NCI-H524 (cell line): ENCODE measurements at regions not wholly inside any gene's neighbourhood (a gene's known extent, or its start where the extent isn't known, plus 50 kb on each side); places are given as distances from the start of the nearest gene placed in this dataset.

Source experiments
- DNase-seq, 2 experiments: peaks; one replicate each; lab custom pipeline; 2025; lab: John Stamatoyannopoulos, UW

DNA sequence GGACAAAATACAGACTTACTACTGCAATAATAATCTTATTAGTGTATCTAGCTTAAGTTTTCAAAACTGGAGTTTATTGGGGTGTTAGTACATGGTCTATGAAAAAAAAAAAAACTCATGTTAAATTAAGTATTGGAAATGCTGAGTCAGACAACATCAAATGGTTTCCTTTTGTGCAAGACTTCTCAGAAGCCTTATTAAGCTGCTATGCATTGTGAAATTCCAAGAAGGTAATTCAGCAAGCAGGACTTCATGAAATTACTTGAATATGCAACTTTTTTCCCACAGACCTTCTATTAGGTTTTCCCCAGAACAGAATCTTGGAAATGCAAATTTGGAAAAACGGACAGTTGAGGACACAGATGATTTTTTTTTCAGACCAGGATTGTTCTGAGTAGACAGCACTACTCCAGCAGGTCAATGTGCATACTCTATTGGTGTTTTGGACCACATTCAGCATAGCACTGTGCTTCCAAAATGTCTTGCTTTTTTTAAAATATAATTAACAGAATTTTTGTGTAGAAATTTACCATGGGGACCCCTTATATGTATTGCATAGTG lies 568.8 kb upstream of the TENM3 start:
- no peak for DNase-seq

DNA sequence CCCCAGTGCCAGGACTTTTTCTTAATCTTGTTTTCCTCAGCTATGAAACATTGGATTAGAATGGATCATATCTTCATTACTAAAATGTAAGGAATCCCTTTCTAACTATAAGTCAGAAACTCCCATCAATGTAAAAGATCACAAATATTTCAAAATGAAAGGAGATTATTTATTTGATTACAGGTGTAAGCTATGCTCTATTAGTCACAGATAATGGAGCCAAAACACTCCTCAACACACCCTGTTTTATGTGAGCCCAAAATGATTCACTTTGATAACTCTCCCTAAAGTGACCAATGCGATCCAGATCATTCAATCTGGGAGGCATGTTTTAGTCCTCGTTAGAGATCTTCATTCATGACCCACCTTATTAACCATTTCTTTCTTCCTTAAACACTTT lies 566.7 kb upstream of the TENM3 start:
- DNase-seq, result no peak

- no peak for DNase-seq
Measured at GRCh38 chr4:181677201-181677600, 566.0 kb upstream of the TENM3 start.

GRCh38 chr4:181677621-181678020 lies 565.6 kb upstream of the TENM3 start:
- DNase-seq, result no peak

GRCh38 chr4:181679754-181680153 lies 563.4 kb upstream of the TENM3 start:
- no peak for DNase-seq

DNA sequence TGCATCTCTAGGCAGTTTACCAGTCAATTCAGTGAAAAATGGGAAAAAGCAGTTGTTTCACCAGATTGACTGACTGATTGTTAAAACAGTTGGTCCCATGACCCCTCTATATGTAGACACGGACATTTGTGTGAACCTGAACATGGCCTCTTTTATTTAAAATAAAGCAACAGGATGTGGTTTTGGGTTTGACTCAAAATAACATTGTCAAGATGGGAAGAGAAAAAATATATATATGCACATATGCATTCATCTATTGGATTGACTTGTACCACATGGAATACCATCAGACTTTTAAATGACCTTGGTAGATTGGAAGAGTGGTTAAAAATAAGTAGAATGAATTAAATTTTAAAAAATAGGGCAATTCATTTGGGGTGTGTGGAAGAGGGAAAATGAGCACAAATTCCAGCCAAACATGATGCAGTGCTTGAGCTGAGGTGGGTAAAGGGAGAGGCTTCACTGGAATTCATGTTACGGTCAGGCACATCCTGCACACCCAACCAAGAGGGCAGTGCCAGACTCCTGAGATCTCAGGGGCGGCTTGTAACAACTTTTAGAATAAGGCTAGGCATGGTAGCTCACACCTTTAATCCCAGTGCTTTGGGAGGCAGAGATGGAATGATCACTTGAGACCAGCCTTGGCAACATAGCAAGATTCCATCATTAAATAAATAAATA lies 560.7 kb upstream of the TENM3 start:
- no peak for DNase-seq

GRCh38 chr4:181684310-181684709 lies 558.9 kb upstream of the TENM3 start:
- no peak for DNase-seq

GRCh38 chr4:181685461-181685860 lies 557.7 kb upstream of the TENM3 start:
- DNase-seq, result no peak

DNA sequence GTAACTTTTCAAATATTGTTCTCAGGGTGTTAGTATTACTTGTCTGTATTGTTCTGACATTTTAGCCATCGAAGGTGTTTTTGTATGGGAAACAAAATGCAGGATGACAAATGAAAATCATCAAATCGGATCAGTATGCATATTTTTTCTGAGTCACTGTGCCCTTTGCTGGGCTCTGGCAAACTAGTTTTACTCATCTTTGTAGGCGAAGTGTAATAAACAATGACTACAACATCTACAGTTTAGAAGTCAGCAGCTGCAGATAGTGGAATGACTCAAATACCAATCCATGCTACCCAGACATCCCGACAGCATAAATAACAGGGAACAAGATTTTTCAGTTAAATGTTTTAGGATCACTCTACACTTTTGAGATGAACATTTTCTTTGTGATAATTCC lies 557.3 kb upstream of the TENM3 start:
- DNase-seq, result no peak

DNA sequence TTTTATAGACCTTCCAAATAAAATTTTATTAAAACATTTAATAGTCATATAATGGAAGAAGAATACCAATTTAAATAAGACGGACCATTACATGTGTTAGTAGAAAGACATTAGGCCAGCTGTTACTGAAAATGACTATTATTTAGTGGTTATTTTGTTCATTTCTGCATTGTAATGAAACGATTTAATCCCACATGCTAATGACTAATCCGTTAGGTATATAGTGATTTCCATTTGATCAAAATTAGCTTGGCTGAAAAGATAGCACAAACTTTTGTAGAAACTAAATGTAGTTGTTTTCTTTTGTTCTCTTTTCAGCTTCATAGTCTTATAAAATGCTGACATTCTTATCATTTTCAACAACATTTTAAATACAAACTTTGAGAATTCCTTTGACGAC lies 556.1 kb upstream of the TENM3 start:
- no peak for DNase-seq

DNA sequence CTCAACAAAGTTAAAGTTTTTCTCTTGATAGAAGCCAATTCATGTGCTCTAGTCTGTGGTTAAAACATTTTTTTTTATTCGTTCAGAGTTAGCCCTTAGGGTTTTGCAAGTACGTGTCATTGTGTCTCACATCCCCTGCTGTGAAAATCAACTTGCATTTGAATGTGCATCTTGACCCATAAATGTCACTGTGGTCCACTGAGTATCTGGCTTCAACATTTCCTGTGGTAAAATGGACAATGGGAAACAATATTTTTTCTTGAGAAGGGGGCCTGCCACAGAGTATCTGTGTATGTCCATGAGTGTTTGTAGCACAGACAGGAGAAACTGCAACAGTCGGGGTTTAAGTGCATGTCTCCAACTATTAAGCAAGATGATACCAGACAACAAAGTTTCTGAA lies 554.8 kb upstream of the TENM3 start:
- no peak for DNase-seq

GRCh38 chr4:181688872-181689271 lies 554.3 kb upstream of the TENM3 start:
- DNase-seq, result no peak

- DNase-seq, result no peak
Measured at GRCh38 chr4:181690498-181690897, 552.7 kb upstream of the TENM3 start.

DNA sequence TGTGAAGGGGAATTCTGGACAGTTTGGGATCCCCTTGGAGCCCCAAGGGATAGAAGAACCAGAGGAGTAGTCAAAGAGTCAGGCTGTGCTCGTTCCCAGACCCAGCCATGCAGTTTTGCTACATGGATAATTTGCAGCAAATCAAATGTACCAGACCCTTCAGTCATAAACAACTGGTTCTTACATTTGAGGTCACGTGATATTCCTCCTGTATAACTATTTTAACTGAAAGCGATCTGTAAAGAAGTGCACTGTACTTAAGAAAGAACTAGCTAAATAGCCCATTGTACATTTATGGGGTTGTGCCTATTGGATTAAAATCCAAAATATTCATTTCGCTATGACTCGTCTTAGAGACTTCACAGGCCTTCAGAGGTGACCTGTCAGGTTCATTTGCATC lies 550.2 kb upstream of the TENM3 start:
- no peak for DNase-seq

GRCh38 chr4:181693517-181693916 lies 549.7 kb upstream of the TENM3 start:
- DNase-seq, result no peak

DNA sequence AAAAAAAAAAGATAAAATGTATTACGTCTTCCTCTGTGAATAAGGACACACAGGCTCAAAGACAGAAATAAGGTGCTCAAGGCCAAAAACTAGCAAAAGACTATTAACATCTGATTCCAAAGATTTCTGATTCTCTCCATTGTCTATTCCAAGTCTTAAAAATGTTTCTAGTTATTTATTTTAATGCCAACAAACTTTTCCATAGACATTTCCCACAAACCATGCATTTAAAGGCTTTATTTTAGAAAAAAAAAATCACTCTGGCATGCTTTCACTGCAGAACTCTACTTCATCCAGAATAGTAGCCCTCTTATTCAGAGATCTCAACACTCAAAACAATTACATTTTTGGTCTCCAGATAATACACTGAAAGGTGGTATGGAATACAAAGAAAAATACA lies 545.0 kb upstream of the TENM3 start:
- no peak for DNase-seq

GRCh38 chr4:181701214-181701613 lies 542.0 kb upstream of the TENM3 start:
- DNase-seq, result no peak

DNA sequence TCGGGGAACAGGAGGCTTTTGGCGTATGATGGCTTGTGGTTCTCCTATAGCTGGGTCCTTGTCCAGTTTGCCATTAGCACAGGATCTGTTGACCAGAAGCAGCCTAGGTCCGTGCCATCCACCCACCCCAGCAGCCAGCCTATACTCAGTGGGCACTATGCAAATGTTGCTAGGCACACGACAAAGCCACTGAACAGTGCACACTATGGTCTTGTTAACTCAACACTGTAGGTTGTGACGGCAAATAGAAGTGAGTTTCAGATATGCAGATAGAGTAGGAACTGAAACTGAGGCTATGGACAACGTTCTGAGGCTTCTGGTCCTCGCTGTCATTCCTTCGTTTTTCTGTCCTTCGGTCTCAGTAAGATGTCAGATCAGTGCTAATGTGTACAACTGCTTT lies 541.3 kb upstream of the TENM3 start:
- no peak for DNase-seq

DNA sequence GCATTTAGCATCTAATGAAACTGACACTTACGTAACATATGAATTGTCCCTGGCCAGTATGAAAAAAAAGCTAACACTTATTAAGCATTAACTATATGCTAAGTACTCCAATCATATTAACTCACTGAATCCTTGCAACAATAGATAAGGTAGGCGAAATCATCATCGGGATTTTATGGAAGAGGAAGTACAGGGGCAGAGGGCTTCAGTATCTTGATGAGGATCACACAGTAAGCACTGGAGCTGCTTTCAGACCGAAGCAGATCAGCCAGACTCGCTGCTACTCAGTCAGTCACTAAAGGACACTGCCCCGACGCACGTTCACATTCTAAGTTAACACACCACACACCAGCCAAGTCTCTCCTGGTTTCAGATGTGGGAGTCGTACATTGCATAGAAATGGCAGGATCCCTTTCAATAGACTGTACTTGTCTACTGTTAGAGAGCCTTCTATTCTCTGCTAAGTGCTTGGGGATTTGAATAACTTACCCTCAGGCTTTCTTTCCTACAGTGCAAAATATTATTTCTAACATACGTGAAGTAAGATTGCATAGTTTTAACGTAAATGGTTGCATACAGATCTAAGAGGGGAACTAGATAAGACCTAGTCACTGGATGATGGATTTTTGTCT lies 540.2 kb upstream of the TENM3 start:
- no peak for DNase-seq

DNA sequence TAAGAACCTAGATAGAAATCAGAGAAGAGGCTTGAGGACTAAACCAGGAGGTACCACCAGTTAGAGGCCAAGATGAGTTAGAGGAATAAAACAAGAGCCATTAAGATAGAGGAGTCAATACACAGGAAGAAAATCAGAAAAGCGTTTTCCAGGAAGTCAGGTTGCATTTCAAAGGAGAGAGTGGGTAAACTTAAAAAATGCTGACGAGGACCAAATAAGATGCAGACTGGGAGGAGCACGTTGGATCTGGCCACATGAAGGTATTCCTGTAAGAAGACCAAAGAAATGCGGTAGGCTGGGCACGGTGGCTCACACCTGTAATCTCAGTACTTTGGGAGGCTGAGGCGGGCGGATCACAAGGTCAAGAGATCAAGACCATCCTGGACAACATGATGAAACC lies 533.1 kb upstream of the TENM3 start:
- no peak for DNase-seq

- no peak for DNase-seq
Measured at GRCh38 chr4:181711387-181711786, 531.8 kb upstream of the TENM3 start.

DNA sequence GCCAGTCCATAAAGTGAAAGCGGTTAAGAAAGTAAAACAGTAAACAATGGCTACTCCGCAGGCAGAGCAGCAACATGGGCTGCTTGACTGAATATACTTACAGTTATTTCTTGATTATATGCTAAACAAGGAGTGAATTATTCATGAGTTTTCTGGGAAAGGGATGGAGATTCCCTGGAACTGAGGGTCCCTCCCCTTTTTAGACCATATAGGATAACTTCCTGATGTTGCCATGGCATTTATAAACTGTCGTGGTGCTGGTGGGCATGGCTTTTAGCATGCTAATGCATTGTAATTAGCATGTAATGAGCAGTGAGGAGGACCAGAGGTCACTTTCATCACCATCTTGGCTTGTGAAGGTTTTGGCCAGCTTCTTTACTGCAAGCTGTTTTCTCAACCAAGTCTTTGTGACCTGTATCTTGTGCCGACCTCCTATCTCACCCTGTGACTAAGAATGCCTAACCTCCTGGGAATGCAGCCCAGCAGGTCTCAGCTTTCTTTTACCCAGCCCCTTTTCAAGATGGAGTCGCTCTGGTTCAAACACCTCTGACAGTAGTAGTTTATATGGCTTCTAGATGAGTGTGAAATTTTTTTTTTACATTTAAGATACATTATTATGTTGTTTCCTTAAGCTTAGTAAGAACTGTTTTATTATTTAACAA lies 514.8 kb upstream of the TENM3 start:
- DNase-seq, result no peak

GRCh38 chr4:181731900-181732299 lies 511.3 kb upstream of the TENM3 start:
- no peak for DNase-seq
